ENCODE measurements at regions not wholly inside any gene's neighbourhood (a gene's known extent, or its start where the extent isn't known, plus 50 kb on each side); places are given as distances from the start of the nearest gene placed in this dataset.
A peak's percentile ranks its signal among the peaks of the same experiment; 100 is the strongest.
"Not testable (repeated sequence)": the region's sequence is repeated elsewhere in the genome, so short reads cannot be mapped to it uniquely, and the experiment has no call there.

GRCh38 chr15:25133804-25134203 is 179.0 kb downstream of the SNRPN start:
- Mint-ChIP-seq H3K4me1 (ENCODE audit: low read depth) (no peaks in the 10 kb centered on the region), H3K36me3 (ENCODE audit: low read depth) (no peaks in the 10 kb centered on the region), H3K27me3 (ENCODE audit: low read depth) (no peaks in the 10 kb centered on the region), H3K4me3 (no peak overlapping the region), H3K9me3 (ENCODE audit: insufficient read depth) (peaks cover 16% of the 10 kb centered on the region), H3K27ac (no peak overlapping the region)
- ChIA-PET CTCF (no interaction called here), POLR2A (no interaction called here)
- DNase-seq (no peak), ATAC-seq (no peak)

GRCh38 chr15:25134546-25134945 is 179.8 kb downstream of the SNRPN start:
- ChIA-PET CTCF (no interaction called here), POLR2A (no interaction called here)
- H3K4me1 Mint-ChIP-seq (ENCODE audit: low read depth) = no peaks in the 10 kb centered on the region
- peaks cover 16% of the 10 kb centered on the region for H3K9me3 Mint-ChIP-seq (ENCODE audit: insufficient read depth)
- H3K27ac Mint-ChIP-seq = no peak overlapping the region
- no peaks in the 10 kb centered on the region for H3K27me3 Mint-ChIP-seq (ENCODE audit: low read depth)
- ATAC-seq (no peak), DNase-seq (no peak)
- H3K4me3 Mint-ChIP-seq = no peak overlapping the region
- H3K36me3 Mint-ChIP-seq (ENCODE audit: low read depth) = no peaks in the 10 kb centered on the region

- Mint-ChIP-seq H3K36me3 (ENCODE audit: low read depth) (no peaks in the 10 kb centered on the region), H3K27ac (no peak overlapping the region), H3K4me1 (ENCODE audit: low read depth) (no peaks in the 10 kb centered on the region), H3K27me3 (ENCODE audit: low read depth) (no peaks in the 10 kb centered on the region), H3K4me3 (no peak overlapping the region), H3K9me3 (ENCODE audit: insufficient read depth) (peaks cover 4% of the 10 kb centered on the region)
- ChIA-PET CTCF (no interaction called here), POLR2A (no interaction called here)
- DNase-seq = no peak
- ATAC-seq = no peak
These were observed 181.3 kb downstream of the SNRPN start for GRCh38 chr15:25136119-25136518.

- Mint-ChIP-seq H3K27ac (no peak overlapping the region), H3K36me3 (ENCODE audit: low read depth) (no peaks in the 10 kb centered on the region), H3K4me1 (ENCODE audit: low read depth) (no peaks in the 10 kb centered on the region), H3K27me3 (ENCODE audit: low read depth) (no peaks in the 10 kb centered on the region), H3K9me3 (ENCODE audit: insufficient read depth) (peaks cover 4% of the 10 kb centered on the region), H3K4me3 (no peak overlapping the region)
- no peak for DNase-seq
- ChIA-PET CTCF (no interaction called here), POLR2A (no interaction called here)
- no peak for ATAC-seq
These were observed 182.2 kb downstream of the SNRPN start for GRCh38 chr15:25137013-25137412.

- no peaks in the 10 kb centered on the region for H3K27me3 Mint-ChIP-seq (ENCODE audit: low read depth)
- H3K27ac Mint-ChIP-seq = no peak overlapping the region
- no peaks in the 10 kb centered on the region for H3K4me1 Mint-ChIP-seq (ENCODE audit: low read depth)
- POLR2A ChIA-PET = no interaction called here
- ATAC-seq = no peak
- CTCF ChIA-PET = no interaction called here
- no peaks in the 10 kb centered on the region for H3K36me3 Mint-ChIP-seq (ENCODE audit: low read depth)
- no peak overlapping the region for H3K4me3 Mint-ChIP-seq
- no peak for DNase-seq
- H3K9me3 Mint-ChIP-seq (ENCODE audit: insufficient read depth) = peaks cover 7% of the 10 kb centered on the region
These were observed 214.5 kb downstream of the SNRPN start for GRCh38 chr15:25169318-25169717.

- ChIA-PET CTCF (no interaction called here), POLR2A (no interaction called here)
- ATAC-seq (no peak), DNase-seq (no peak)
- no peaks in the 10 kb centered on the region for H3K4me1 Mint-ChIP-seq (ENCODE audit: low read depth)
- H3K27ac Mint-ChIP-seq = no peak overlapping the region
- H3K4me3 Mint-ChIP-seq = no peak overlapping the region
- no peaks in the 10 kb centered on the region for H3K36me3 Mint-ChIP-seq (ENCODE audit: low read depth)
- H3K9me3 Mint-ChIP-seq (ENCODE audit: insufficient read depth) = peaks cover 16% of the 10 kb centered on the region
- H3K27me3 Mint-ChIP-seq (ENCODE audit: low read depth) = no peaks in the 10 kb centered on the region
These were observed 215.4 kb downstream of the SNRPN start for GRCh38 chr15:25170113-25170731.

GRCh38 chr15:25170781-25171110 is 216.0 kb downstream of the SNRPN start:
- no peak for DNase-seq
- Mint-ChIP-seq H3K9me3 (ENCODE audit: insufficient read depth) (peaks cover 16% of the 10 kb centered on the region), H3K27ac (no peak overlapping the region)

GRCh38 chr15:25171111-25171811 is 216.5 kb downstream of the SNRPN start:
- Mint-ChIP-seq H3K36me3 (ENCODE audit: low read depth) (peaks cover 2% of the 10 kb centered on the region), H3K4me3 (no peak overlapping the region), H3K4me1 (ENCODE audit: low read depth) (no peaks in the 10 kb centered on the region), H3K27me3 (ENCODE audit: low read depth) (no peaks in the 10 kb centered on the region), H3K9me3 (ENCODE audit: insufficient read depth) (peaks cover 16% of the 10 kb centered on the region), H3K27ac (no peak overlapping the region)
- ChIA-PET POLR2A (no interaction called here), CTCF (no interaction called here)
- DNase-seq (no peak), ATAC-seq (no peak)

More at GRCh38 chr15:25170781-25171110, 216.0 kb downstream of the SNRPN start:
- Mint-ChIP-seq H3K4me1 (ENCODE audit: low read depth) (no peaks in the 10 kb centered on the region), H3K4me3 (no peak overlapping the region), H3K36me3 (ENCODE audit: low read depth) (no peaks in the 10 kb centered on the region), H3K27me3 (ENCODE audit: low read depth) (no peaks in the 10 kb centered on the region)
- no peak for ATAC-seq
- ChIA-PET POLR2A (no interaction called here), CTCF (no interaction called here)

GRCh38 chr15:25171856-25172687 is 217.3 kb downstream of the SNRPN start:
- DNase-seq (no peak), ATAC-seq (no peak)
- H3K4me1 Mint-ChIP-seq (ENCODE audit: low read depth) = no peaks in the 10 kb centered on the region
- ChIA-PET POLR2A (no interaction called here), CTCF (no interaction called here)
- no peak overlapping the region for H3K27ac Mint-ChIP-seq
- peaks cover 16% of the 10 kb centered on the region for H3K9me3 Mint-ChIP-seq (ENCODE audit: insufficient read depth)
- H3K27me3 Mint-ChIP-seq (ENCODE audit: low read depth) = no peaks in the 10 kb centered on the region
- no peak overlapping the region for H3K4me3 Mint-ChIP-seq
- H3K36me3 Mint-ChIP-seq (ENCODE audit: low read depth) = peaks cover 2% of the 10 kb centered on the region

- ATAC-seq (no peak), DNase-seq (no peak)
- peaks cover 16% of the 10 kb centered on the region for H3K9me3 Mint-ChIP-seq (ENCODE audit: insufficient read depth)
- ChIA-PET POLR2A (no interaction called here), CTCF (no interaction called here)
- no peak overlapping the region for H3K4me3 Mint-ChIP-seq
- peaks cover 2% of the 10 kb centered on the region for H3K36me3 Mint-ChIP-seq (ENCODE audit: low read depth)
- no peaks in the 10 kb centered on the region for H3K4me1 Mint-ChIP-seq (ENCODE audit: low read depth)
- H3K27ac Mint-ChIP-seq = no peak overlapping the region
- no peaks in the 10 kb centered on the region for H3K27me3 Mint-ChIP-seq (ENCODE audit: low read depth)
These were observed 217.9 kb downstream of the SNRPN start for GRCh38 chr15:25172691-25173090.

GRCh38 chr15:25173241-25174028 is 218.6 kb downstream of the SNRPN start:
- Mint-ChIP-seq H3K27me3 (ENCODE audit: low read depth) (no peaks in the 10 kb centered on the region), H3K27ac (no peak overlapping the region), H3K9me3 (ENCODE audit: insufficient read depth) (peaks cover 16% of the 10 kb centered on the region), H3K4me1 (ENCODE audit: low read depth) (no peaks in the 10 kb centered on the region), H3K4me3 (no peak overlapping the region), H3K36me3 (ENCODE audit: low read depth) (peaks cover 2% of the 10 kb centered on the region)
- no peak for DNase-seq
- no peak for ATAC-seq
- ChIA-PET CTCF (no interaction called here), POLR2A (no interaction called here)

GRCh38 chr15:25174149-25174548 is 219.4 kb downstream of the SNRPN start:
- POLR2A ChIA-PET; H3K27ac Mint-ChIP-seq; H3K36me3 Mint-ChIP-seq (ENCODE audit: low read depth); H3K27me3 Mint-ChIP-seq (ENCODE audit: low read depth); H3K4me3 Mint-ChIP-seq; H3K4me1 Mint-ChIP-seq (ENCODE audit: low read depth); ATAC-seq; CTCF ChIA-PET: not testable (repeated sequence)
- H3K9me3 Mint-ChIP-seq (ENCODE audit: insufficient read depth) = peaks cover 20% of the 10 kb centered on the region
- DNase-seq = peak; percentile 16
